NCI-H82 treated with DMSO at 0.1 percent for 48 hours (cell line): ENCODE measurements at regions not wholly inside any gene's neighbourhood (a gene's known extent, or its start where the extent isn't known, plus 50 kb on each side); places are given as distances from the start of the nearest gene placed in this dataset.
"Not testable (repeated sequence)": the region's sequence is repeated elsewhere in the genome, so short reads cannot be mapped to it uniquely, and the experiment has no call there.

Source experiments
- DNase-seq: peaks from one replicate; lab custom pipeline; 2025; ENCODE audit not compliant: unreplicated experiment; lab: John Stamatoyannopoulos, UW

DNA sequence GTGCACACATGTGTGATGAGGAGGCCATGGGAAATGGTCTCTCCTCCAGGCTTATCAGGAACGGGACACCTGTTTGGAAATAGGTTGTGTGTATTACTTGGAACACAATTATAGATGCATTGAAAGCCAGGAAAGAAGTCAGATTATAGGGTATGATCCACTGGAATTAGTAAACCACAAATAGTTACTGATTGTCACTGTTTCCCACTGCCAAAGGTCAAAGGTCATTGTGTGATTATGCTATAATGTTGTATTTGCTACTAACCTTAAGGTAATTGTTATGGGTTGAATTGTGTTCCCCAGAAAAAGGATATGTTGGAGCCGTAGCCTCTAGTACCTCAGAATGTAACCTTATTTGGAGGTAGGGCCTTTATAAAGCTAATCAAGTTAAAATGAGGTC is 129.9 kb upstream of the FBXO33 start:
- no peak for DNase-seq

DNA sequence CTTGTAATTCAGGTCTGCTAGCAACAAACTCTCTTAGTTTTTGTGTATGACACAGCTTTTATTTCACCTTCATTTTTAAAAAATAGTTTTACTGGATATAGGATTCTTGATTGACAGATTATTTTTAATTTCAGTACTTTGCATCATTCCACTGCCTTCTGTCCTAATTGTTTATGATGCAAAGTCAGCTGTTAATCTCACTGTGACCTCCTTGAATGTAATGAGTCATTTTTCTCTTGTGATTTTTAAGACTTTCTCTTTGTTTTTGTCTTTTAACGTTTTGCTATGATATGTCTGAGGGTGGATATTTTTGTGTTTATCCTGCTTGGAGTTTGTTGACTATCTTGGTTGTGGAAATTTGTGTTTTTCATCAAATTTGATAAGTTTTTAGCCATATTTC is 126.3 kb upstream of the FBXO33 start:
- DNase-seq: no peak

DNA sequence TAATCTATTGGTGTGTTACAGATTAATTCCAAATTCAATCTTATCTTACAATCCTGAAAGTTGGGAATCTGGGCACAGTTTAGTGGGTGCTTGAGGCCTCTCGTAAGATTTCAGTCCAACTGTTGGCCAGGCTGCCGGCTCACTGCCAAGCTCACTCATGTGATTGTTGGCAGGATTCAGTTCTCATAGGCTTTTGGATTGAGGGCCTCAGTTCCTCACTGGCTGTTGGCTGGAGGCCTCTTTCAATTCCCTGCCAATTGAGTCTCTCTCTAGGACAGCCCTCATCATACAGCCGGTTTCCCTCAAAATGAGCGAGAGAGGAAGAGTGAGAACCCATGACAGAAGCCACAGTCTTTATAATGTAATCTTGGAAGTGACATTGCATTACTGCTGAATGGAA is 123.5 kb upstream of the FBXO33 start:
- DNase-seq: no peak

DNA sequence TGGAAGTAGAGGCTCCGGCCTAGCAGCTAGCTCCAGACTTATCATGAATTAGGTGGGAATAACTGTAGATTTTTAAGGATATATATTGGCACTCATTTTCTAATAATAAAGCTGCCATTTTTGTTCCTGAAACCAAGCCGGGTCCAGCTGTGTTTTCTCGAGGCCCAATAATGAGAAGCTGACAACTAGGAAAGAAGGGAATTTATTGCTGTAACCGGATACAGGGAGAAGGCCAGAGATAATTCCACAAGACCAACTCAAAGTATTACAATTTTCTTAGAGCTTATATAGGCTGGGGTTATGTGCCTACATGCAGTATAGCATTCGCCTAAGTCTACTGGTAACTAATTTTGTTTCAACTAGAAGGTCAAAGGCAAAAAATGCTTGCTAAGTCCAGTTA is 122.3 kb upstream of the FBXO33 start:
- no peak for DNase-seq

DNA sequence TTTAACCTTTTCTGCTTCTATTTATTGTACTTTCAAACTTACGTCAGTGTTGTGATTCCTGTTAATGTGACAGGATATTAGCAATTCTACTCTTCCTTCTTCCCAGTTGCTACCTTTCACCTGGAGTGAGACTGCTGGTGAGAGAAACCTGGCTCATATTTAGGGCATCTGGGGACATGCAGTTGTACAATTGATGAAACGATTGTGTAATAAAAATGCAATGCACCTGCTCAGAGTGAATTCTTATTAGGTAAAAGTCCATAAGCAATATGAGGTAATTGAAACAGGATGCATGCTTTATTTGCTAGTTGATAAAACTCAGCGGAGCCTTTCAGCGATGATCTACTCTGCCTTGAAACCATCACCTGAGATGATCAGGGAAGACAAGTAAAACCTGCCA is 116.1 kb upstream of the FBXO33 start:
- no peak for DNase-seq

DNA sequence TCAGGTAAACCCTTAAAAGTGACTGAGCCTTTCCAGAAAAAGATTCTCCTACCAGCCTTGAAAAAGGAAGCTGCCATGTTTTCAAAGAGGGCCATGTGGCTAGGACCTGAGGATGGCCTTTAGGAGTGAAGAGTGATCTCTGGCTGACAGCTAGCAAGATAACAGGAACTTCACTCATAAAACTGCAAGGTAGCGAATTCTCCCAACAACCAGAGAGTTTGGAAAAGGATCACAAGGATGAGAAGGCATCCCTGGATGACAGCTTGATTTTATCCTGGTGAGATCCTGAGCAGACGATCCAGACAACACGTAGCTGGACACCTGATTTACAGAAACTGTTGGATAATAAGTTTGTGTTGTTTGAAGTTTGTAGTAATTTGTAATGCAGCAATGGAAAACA is 115.6 kb upstream of the FBXO33 start:
- no peak for DNase-seq

DNA sequence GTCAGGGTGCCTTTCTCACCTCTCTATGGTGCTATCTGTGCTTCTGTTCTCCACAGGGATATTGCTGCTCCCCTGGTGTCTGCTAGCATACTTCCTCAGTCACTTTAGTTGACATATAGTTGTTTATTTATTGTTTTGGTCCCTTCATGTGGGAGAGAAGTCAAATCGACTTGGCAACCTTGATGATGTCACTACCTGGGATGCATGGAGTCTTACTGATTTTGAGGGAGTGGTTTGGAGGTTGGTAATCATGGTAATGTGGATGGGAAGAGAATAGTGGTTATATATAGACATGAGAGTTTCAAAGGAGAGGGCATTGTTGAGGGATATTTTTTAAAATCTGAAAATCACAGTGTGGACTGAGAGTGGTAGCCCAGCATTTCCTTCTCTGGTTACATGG is 73.6 kb upstream of the FBXO33 start:
- DNase-seq: no peak

DNA sequence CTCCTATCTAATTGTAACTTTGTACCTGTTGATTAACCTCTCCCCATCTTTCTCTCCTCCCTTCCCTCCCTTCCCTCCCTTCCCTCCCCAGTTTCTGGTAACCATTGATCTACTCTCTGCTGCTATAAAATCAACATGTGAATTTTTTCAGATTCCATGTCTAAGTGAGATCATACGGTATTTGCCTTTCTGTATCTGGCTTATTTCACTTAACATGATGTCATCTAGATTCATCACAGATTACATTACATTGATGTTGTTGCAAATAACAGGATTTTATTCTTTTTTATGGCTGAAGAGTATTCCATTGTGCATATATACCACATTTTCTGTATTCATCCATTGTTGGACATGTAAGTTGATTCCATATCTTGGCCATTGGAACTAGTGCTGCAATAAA is 68.0 kb upstream of the FBXO33 start:
- DNase-seq: no peak

DNA sequence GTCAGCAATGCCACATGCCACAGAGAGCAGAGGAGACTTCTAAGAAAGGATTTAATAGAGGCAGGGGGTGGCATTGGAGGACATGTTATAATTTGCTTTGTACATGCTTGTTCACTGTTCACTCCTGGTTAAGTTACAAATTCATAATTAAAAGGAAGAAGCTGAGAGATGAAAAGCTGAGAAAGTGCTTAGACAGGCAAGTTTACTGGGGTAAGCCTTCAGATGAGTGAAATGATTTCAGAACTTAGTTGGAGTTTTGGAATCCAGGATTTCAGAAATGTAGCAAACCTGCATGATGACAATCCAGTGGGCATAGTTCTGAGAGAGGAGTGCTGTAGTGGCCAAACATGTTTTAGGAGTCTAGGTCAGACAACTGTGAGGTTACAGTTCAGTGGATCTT is 67.3 kb upstream of the FBXO33 start:
- no peak for DNase-seq

DNA sequence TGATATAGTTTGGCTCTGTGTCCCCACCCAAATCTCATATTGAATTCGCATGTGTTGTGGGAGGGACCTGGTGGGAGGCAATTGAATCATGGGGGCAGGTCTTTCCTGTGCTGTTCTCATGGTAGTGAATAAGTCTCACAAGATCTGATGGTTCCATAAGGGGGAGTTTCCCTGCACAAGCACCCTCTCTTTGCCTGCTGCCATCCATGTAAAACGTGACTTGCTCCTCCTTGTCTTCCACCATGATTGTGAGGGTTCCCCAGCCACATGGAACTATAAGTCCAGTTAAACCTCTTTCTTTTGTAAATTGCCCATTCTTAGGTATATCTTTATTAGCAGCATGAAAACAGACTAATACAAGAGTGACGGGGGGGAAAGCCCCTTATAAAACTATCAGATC is 65.4 kb upstream of the FBXO33 start:
- DNase-seq: not testable (repeated sequence)

DNA sequence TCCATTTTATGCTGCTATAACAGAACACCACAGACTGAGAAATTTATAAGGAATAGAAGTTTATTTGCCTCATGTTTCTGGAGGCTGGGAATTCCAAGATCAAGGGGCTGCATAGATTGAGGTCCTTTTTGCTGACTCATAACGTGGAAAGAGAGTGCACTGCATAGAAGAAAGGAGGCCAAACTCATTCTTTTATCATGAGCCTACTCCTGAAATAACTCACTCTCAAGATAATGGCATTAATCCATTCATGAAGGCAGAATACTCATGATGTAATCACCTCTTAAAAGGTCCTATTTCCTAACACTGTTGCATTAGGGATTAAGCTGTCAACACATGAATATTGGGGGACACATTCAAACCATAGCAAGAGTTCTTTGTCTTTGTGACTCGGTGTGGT is 60.0 kb upstream of the FBXO33 start:
- DNase-seq: no peak

DNA sequence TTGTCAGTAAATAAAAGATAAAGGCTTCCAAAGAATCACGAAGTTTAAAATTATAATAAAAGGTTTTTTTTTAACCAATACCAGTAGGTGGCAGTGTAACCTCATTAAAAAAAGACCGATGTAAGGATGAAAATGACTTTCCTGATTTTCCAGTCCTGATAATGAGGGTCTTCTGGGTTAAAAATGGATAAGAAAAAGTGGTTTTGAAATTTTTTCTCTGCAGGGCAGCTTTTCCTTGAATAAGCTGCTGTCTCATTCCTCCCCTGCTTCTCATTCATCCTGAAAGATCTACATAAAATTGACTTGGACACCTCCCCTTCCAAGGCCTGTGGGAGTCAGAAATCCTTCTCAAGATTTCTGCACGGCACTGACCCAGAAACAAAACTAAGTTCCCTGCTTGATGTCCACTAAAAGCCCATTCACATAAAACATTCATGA is 58.9 kb upstream of the FBXO33 start:
- no peak for DNase-seq

DNA sequence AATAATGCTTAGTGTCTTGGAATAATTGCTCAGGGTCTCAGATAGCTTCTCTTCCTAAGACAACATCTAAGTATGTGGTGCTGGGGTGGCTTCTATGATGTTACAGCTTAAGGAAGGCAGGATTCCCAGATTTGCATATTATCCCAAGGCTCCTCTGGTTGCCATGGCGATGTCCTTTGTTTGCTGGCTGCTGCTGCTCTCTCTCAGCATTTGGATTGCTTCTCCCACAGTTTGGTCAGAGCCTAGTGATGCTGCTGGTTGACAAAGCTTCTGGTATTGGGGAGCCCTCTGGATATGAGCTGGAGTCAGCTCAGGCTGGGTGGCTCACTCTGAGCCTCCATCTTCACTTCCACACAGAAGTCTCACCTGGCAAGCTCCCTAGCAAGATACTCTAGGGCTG is 56.4 kb upstream of the FBXO33 start:
- no peak for DNase-seq

DNA sequence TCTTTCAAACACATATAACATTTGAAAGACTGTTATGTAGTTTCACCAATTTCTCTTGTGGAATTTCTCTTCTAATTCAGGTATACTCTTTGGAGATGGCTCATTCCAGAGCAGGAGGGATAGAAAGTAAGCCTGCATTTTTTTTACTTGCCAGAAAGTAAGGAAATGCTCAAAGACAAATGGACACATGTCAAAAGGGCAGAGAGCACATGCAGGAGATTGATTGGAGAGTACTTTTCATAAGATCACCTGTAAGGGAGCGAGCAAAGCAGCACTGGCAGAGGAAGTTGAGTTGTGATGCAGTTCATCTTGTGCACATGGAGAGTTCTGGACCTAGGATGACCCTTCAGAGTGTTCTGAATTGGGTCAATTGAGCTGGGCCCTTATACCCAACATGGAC is 51.4 kb upstream of the FBXO33 start:
- DNase-seq: no peak
